K562 (cell line): ENCODE measurements at regions not wholly inside any gene's neighbourhood (a gene's known extent, or its start where the extent isn't known, plus 50 kb on each side); places are given as distances from the start of the nearest gene placed in this dataset.
A peak's percentile ranks its signal among the peaks of the same experiment; 100 is the strongest.

Experiments used
- ATAC-seq: fragments of 200-7000 bp; cut with Tn5 transposase; 3 replicates; pipeline ENCODE4 v1.9.1; 2020; ENCODE audit warnings: moderate library complexity
- BruUV-seq: library from RNA; stranded (reverse); fragments of 400-500 nt; replicated peaks from 2 replicates; lab custom pipeline; 2021; lab: Mats Ljungman, UMichigan
- CTCF ChIA-PET: fragments of 300-600 bp; formaldehyde crosslinking; extraction: SDS; loops from one replicate; lab custom pipeline; 2021; ENCODE audit warnings: low intra/inter-chr PET ratio; lab: Yijun Ruan, JAX
- POLR2A ChIA-PET: fragments of 300-600, 350-650 bp; sonication (Branson Sonifier 250); formaldehyde crosslinking; extraction: SDS; loops from one replicate; lab custom pipeline; 2021; ENCODE audit warnings: antibody characterized with exemption, inconsistent platforms; lab: Yijun Ruan, JAX
- DNase-seq, 4 experiments: peaks; one replicate each; pipeline versions ENCODE4 v3.0.0 to v3.0.0-alpha.2; 2011 to 2018; ENCODE audit warnings: low spot score in 3 of 4, mixed read lengths in 3 of 4; ENCODE audit errors: extremely low read depth in 1 of 4
- FAIRE-seq: peaks from 2 replicates; lab custom pipeline; 2011; peaks lifted over from hg19 to GRCh38; lab: Jason Lieb, UNC
- H2AFZ ChIP-seq: 2 replicates; pipeline ENCODE4 v1.6.0; 2011; ENCODE audit warnings: low read depth, low read length, control low read depth, inconsistent platforms
- H3K27ac ChIP-seq: fragments of 200-600 bp; 3 replicates; pipeline ENCODE4 v1.8.0; 2011; ENCODE audit warnings: low read depth, mild to moderate bottlenecking, control low read depth, inconsistent platforms, low read length, moderate library complexity, mixed read lengths; ENCODE audit errors: extremely low read depth
- H3K27me3 ChIP-seq, 2 experiments: fragments of 300-600 bp in 1 of 2; 2 replicates in 1 of 2; 3 replicates in 1 of 2; pipeline versions ENCODE4 v1.6.0 to v1.8.0; 2011; ENCODE audit warnings: inconsistent platforms in 2 of 2, low read length in 2 of 2, mild to moderate bottlenecking in 1 of 2, mixed read lengths in 1 of 2, moderate library complexity in 1 of 2; ENCODE audit not compliant: control insufficient read depth in 2 of 2, insufficient read depth in 2 of 2
- H3K36me3 ChIP-seq: fragments of 300-600 bp; 3 replicates; pipeline ENCODE4 v1.8.0; 2011; ENCODE audit warnings: mild to moderate bottlenecking, low read length, inconsistent platforms; ENCODE audit not compliant: control insufficient read depth, insufficient read depth
- H3K4me1 ChIP-seq, 2 experiments: fragments of 200-600 bp in 1 of 2; replicated peaks in 1 of 2; 2 replicates in 1 of 2; 3 replicates in 1 of 2; pipeline versions ENCODE4 v1.5.1 to v1.8.0; 2011; ENCODE audit warnings: inconsistent platforms in 2 of 2, low read length in 2 of 2, mild to moderate bottlenecking in 1 of 2, mixed read lengths in 1 of 2, moderate library complexity in 1 of 2; ENCODE audit not compliant: control insufficient read depth in 2 of 2, insufficient read depth in 2 of 2
- H3K4me2 ChIP-seq: 2 replicates; pipeline ENCODE4 v1.6.1; 2011; ENCODE audit warnings: low read length, control low read depth, inconsistent platforms, mixed read lengths; ENCODE audit not compliant: insufficient read depth
- H3K4me3 ChIP-seq: fragments of 200-600 bp; sonication (generic), shearing (Covaris generic); 2 replicates; pipeline ENCODE4 v1.5.1; 2016; ENCODE audit warnings: control low read depth, inconsistent platforms
- H3K79me2 ChIP-seq: fragments of 200-600 bp; 3 replicates; pipeline ENCODE4 v1.8.0; 2011; ENCODE audit warnings: low read length, inconsistent platforms; ENCODE audit not compliant: control insufficient read depth, insufficient read depth
- H3K9ac ChIP-seq, 2 experiments: 2 replicates each; pipeline versions ENCODE4 v1.6.0 to v1.6.1; 2011; ENCODE audit warnings: low read depth in 2 of 2, low read length in 2 of 2, control low read depth in 1 of 2, inconsistent platforms in 1 of 2, mild to moderate bottlenecking in 1 of 2, mixed read lengths in 1 of 2; ENCODE audit not compliant: insufficient read depth in 1 of 2
- H3K9me1 ChIP-seq: one replicate; pipeline ENCODE4 v1.6.0; 2011; ENCODE audit warnings: inconsistent platforms, mild to moderate bottlenecking, low read length, moderate library complexity; ENCODE audit not compliant: control insufficient read depth, insufficient read depth
- H3K9me3 ChIP-seq: replicated peaks from 2 replicates; pipeline ENCODE4 v1.5.1; 2011; ENCODE audit warnings: low read depth, low read length, inconsistent platforms; ENCODE audit not compliant: control insufficient read depth, insufficient read depth
- H4K20me1 ChIP-seq: replicated peaks from 2 replicates; pipeline ENCODE4 v1.6.1; 2011; ENCODE audit warnings: low read length, inconsistent platforms, mixed read lengths; ENCODE audit not compliant: control insufficient read depth, insufficient read depth
- BCOR ChIP-seq: fragments of 450-650 bp; IDR thresholded peaks from 2 replicates; pipeline ENCODE4 v1.6.1; 2016
- CC2D1A ChIP-seq: fragments of 450-650 bp; IDR thresholded peaks from 2 replicates; pipeline ENCODE4 v1.6.1; 2017; ENCODE audit warnings: mild to moderate bottlenecking
- KDM1A ChIP-seq, 2 experiments: fragments of 450-650 bp; IDR thresholded peaks; 2 replicates each; pipeline ENCODE4 v1.6.1; 2016; ENCODE audit warnings: mild to moderate bottlenecking in 2 of 2
- POLR2A ChIP-seq: fragments of 450-650 bp; conservative IDR thresholded peaks from 2 replicates; pipeline ENCODE4 v1.6.1; 2016
- RBM25 ChIP-seq: fragments of 200-400 bp; formaldehyde crosslinking; IDR thresholded peaks from 2 replicates; pipeline ENCODE4 v1.6.1; 2018; ENCODE audit warnings: low read length, low read depth, moderate library complexity; ENCODE audit not compliant: severe bottlenecking
- ZFP36 ChIP-seq: fragments of 150-350 bp; IDR thresholded peaks from 2 replicates; pipeline ENCODE4 v1.6.1; 2018; ENCODE audit warnings: low read length, low read depth; ENCODE audit not compliant: partially characterized antibody
- WGBS: fragments of 100-300 bp; shearing (Covaris generic); methylation state at CpG from one replicate; pipeline ENCODE4 v1.1.6; 2016; ENCODE audit warnings: low coverage, mixed read lengths; ENCODE audit not compliant: insufficient coverage; ENCODE audit errors: missing lambda C conversion rate; 5-methylcytosine and 5-hydroxymethylcytosine counted together
- in situ Hi-C: fragments of 300-500 bp; cut with MboI; formaldehyde crosslinking; loops from 4 replicates; pipeline ENCODE4 v1.15.0; 2018; ENCODE audit warnings: inconsistent platforms, mixed read lengths
- intact Hi-C: fragments of 100-400 bp; cut with micrococcal nuclease; formaldehyde crosslinking; loops from 2 replicates; pipeline ENCODE4 v1.14.2; 2022

DNA sequence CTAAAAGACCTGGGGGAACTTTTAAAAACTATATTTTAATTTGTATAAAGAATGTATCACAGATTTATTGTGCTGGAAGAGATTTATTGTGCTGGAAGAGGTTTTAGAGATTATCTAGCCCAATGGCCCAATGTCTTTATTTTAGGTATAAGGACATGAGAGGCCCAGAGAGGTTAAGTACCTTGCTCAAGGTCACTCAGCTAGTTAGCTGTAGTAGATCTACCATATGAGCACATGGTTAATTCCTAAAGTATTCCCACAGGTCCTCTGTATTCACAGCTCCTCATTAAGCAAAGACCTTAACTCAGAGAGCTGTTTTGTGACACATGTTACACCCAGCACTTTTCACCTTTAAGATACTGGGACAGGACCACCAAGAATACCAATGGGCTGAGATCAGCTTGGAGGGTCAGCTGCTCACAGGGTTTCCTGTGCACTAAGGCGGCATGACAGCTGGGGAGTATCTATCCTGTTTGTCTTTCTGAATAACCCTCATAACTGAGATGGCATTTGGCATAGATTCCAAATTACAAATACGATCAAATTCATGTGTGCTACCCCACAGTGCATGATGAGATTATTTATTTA is 143.1 kb upstream of the TBL1XR1 start:
- no peaks in the 10 kb centered on the region for H3K27me3 ChIP-seq
- TF ChIP-seq POLR2A (no peak), ZFP36 (peak; percentile 25), RBM25 (peak; percentile 71), KDM1A (IDR thresholded peaks at IDR 0.05) (0 out of 4 replicates have a peak, but pooled peaks have one; percentile 12 to 21), BCOR (0 out of 2 replicates have a peak, but pooled peaks have one; percentile 39), CC2D1A (no peak)
- no peak overlapping the region; a peak in 1 of 4 replicates for H3K9ac ChIP-seq
- ATAC-seq: no peak
- ChIA-PET CTCF (no interaction called here), POLR2A (no interaction called here)
- no peak overlapping the region for H3K4me2 ChIP-seq
- H4K20me1 ChIP-seq: no peaks in the 10 kb centered on the region
- intact Hi-C loops: no loop called here
- WGBS: 94% methylated on average over 2 of the region's 2 CpGs
- no peak overlapping the region for H3K27ac ChIP-seq
- in situ Hi-C loops: no loop called here
- no peak overlapping the region for H2AFZ ChIP-seq
- peaks cover 11 to 66% of the 10 kb centered on the region in 2 experiments for H3K4me1 ChIP-seq
- H3K9me1 ChIP-seq: no peaks in the 10 kb centered on the region
- no peak for DNase-seq
- no peaks in the 10 kb centered on the region for H3K36me3 ChIP-seq
- no peak overlapping the region for H3K4me3 ChIP-seq
- BruUV-seq: no TSS peak
- no peaks in the 10 kb centered on the region for H3K79me2 ChIP-seq
- no peaks in the 10 kb centered on the region for H3K9me3 ChIP-seq
- FAIRE-seq: no peak
